ENCODE measurements at regions not wholly inside any gene's neighbourhood (a gene's known extent, or its start where the extent isn't known, plus 50 kb on each side); places are given as distances from the start of the nearest gene placed in this dataset.

DNA sequence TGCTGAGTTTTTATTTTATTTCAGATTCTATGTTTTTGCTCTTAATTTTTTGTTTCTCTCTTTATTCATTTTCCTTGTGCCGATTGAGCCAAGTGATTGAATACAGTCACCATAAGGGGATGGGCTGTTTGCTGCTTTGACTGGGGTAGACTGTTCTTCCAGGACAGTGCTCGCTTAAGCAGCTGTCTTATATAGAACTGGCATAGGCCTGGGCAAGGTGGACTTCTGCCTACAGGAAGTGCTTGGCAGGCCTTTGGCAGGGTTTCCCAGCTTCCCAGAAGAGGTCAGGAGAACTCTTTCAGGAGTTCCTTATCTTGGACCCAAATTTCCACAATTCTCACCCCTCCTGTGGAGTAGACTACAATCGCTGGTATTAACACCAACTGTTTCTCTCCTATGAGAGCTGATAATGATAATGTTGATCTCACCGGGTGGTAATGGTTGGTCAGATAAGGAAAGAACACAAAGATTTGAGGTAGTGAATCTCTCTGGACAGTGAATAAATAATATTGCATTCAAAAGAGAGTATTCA lies 207.5 kb upstream of the ST6GAL2 start:
- Histone ChIP-seq H3F3A (replicated peaks; ENCODE audit: insufficient read depth) (peaks cover 10% of the 10 kb centered on the region), H3K4me2 (no peak overlapping the region), H4K20me1 (ENCODE audit: insufficient read depth) (no peaks in the 10 kb centered on the region), H3K9me2 (no peaks in the 10 kb centered on the region), H3K79me2 (ENCODE audit: insufficient read depth) (no peaks in the 10 kb centered on the region), H3K36me3 (replicated peaks in 1 of 2; ENCODE audit: control insufficient read depth in 1 of 2, insufficient read depth in 2 of 2, low read length in 1 of 2) (no peaks in the 10 kb centered on the region), H3K9ac (no peak overlapping the region), H3K4me3 (ENCODE audit: low read depth in 2 of 2, low read length in 1 of 2) (no peak overlapping the region), H2AFZ (ENCODE audit: low read depth) (no peak overlapping the region), H3K9me3 (no peaks in the 10 kb centered on the region), H3K27me3 (ENCODE audit: insufficient read depth) (no peaks in the 10 kb centered on the region), H3K4me1 (ENCODE audit: control insufficient read depth in 1 of 2, insufficient read depth in 2 of 2, low read depth in 1 of 2, low read length in 1 of 2) (no peaks in the 10 kb centered on the region; a peak in 1 of 4 replicates), H3K27ac (ENCODE audit: low read depth in 2 of 2, low read length in 1 of 2) (no peak overlapping the region)
- 62% methylated on average over 4 of the region's 4 CpGs for WGBS (ENCODE audit: low lambda C conversion rate)
- no peak for DNase-seq
- no peak for TF ChIP-seq RXRA (IDR thresholded peaks at IDR 0.05; ENCODE audit: borderline replicate concordance, low read depth)
- ChIA-PET CTCF (interaction anchor here (0.7 kb wide), 1 partner anchor 20 kb away, joined by 3 read pairs; no protein-coding TSS in a partner anchor), POLR2A (no interaction called here)

DNA sequence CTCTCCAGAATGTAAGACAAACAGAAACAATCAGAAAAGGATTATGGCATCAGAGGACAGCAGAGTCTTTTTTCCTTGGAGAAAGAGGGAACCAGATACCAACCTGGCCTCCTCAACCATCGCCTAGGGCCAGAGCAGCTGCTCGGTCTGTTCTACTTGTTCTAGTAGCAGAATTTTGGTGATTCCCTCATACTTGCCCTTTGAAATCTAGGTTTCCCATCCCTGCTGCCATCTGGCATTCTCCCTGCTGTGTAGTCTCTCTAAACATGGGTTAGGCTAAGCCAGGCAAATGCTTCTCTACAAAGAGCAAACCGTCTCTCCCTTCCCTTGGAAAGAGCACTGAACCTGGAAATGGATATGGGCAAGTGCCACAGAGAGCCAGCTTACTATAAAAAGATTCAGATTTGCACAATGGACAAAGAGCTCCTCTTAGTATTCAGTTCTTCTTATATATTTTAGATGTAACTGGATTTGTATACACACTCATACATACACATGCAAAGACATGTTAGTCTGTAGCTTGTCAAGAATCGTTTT lies 208.6 kb upstream of the ST6GAL2 start:
- H3K4me2 ChIP-seq: no peak overlapping the region
- POLR2A ChIA-PET: no interaction called here
- no peaks in the 10 kb centered on the region for H4K20me1 ChIP-seq (ENCODE audit: insufficient read depth)
- TF ChIP-seq ELF1 (IDR thresholded peaks at IDR 0.05): no peak
- TF ChIP-seq, protein P1, sequence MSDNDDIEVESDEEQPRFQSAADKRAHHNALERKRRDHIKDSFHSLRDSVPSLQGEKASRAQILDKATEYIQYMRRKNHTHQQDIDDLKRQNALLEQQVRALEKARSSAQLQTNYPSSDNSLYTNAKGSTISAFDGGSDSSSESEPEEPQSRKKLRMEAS (IDR thresholded peaks at IDR 0.05; ENCODE audit: low read depth): no peak
- TF ChIP-seq RAD21 (IDR thresholded peaks at IDR 0.05; ENCODE audit: low read length): no peak
- TF ChIP-seq GATA2 (CRISPR knock-in tag; IDR thresholded peaks at IDR 0.05): no peak
- TF ChIP-seq SIN3A (IDR thresholded peaks at IDR 0.05; ENCODE audit: borderline replicate concordance, low read depth, low read length): no peak
- TF ChIP-seq FOSL2 (IDR thresholded peaks at IDR 0.05; ENCODE audit: borderline replicate concordance, low read depth): no peak
- TF ChIP-seq GABPA (IDR thresholded peaks at IDR 0.05; ENCODE audit: low read depth): no peak
- TF ChIP-seq TEAD4 (IDR thresholded peaks at IDR 0.05; ENCODE audit: borderline replicate concordance, insufficient read depth): no peak
- TF ChIP-seq, protein P2, sequence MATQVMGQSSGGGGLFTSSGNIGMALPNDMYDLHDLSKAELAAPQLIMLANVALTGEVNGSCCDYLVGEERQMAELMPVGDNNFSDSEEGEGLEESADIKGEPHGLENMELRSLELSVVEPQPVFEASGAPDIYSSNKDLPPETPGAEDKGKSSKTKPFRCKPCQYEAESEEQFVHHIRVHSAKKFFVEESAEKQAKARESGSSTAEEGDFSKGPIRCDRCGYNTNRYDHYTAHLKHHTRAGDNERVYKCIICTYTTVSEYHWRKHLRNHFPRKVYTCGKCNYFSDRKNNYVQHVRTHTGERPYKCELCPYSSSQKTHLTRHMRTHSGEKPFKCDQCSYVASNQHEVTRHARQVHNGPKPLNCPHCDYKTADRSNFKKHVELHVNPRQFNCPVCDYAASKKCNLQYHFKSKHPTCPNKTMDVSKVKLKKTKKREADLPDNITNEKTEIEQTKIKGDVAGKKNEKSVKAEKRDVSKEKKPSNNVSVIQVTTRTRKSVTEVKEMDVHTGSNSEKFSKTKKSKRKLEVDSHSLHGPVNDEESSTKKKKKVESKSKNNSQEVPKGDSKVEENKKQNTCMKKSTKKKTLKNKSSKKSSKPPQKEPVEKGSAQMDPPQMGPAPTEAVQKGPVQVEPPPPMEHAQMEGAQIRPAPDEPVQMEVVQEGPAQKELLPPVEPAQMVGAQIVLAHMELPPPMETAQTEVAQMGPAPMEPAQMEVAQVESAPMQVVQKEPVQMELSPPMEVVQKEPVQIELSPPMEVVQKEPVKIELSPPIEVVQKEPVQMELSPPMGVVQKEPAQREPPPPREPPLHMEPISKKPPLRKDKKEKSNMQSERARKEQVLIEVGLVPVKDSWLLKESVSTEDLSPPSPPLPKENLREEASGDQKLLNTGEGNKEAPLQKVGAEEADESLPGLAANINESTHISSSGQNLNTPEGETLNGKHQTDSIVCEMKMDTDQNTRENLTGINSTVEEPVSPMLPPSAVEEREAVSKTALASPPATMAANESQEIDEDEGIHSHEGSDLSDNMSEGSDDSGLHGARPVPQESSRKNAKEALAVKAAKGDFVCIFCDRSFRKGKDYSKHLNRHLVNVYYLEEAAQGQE (IDR thresholded peaks at IDR 0.05; ENCODE audit: low read depth, low read length): no peak
- TF ChIP-seq MEF2A (IDR thresholded peaks at IDR 0.05; ENCODE audit: borderline replicate concordance, low read depth): no peak
- no peak for TF ChIP-seq RFX5 (IDR thresholded peaks at IDR 0.05; ENCODE audit: low read length)
- TF ChIP-seq RCOR1 (IDR thresholded peaks at IDR 0.05; ENCODE audit: low read length): no peak
- H3K9me2 ChIP-seq: no peaks in the 10 kb centered on the region
- DNase-seq: no peak
- H2AFZ ChIP-seq (ENCODE audit: low read depth): no peak overlapping the region
- no peak overlapping the region for H3K4me3 ChIP-seq (ENCODE audit: low read depth in 2 of 2, low read length in 1 of 2)
- CTCF ChIA-PET: no interaction called here
- no peaks in the 10 kb centered on the region for H3K9me3 ChIP-seq
- no peaks in the 10 kb centered on the region for H3K36me3 ChIP-seq (replicated peaks in 1 of 2; ENCODE audit: control insufficient read depth in 1 of 2, insufficient read depth in 2 of 2, low read length in 1 of 2)
- peaks cover 10% of the 10 kb centered on the region for H3F3A ChIP-seq (replicated peaks; ENCODE audit: insufficient read depth)
- H3K27me3 ChIP-seq (ENCODE audit: insufficient read depth): no peaks in the 10 kb centered on the region
- 63% methylated on average over 4 of the region's 4 CpGs for WGBS (ENCODE audit: low lambda C conversion rate)
- no peaks in the 10 kb centered on the region for H3K79me2 ChIP-seq (ENCODE audit: insufficient read depth)
- no peaks in the 10 kb centered on the region; a peak in 1 of 4 replicates for H3K4me1 ChIP-seq (ENCODE audit: control insufficient read depth in 1 of 2, insufficient read depth in 2 of 2, low read depth in 1 of 2, low read length in 1 of 2)
- H3K9ac ChIP-seq: no peak overlapping the region
- no peak overlapping the region for H3K27ac ChIP-seq (ENCODE audit: low read depth in 2 of 2, low read length in 1 of 2)

Data from SK-N-SH (cell line).